Astrocyte (in vitro differentiated cells and primary cell): ENCODE measurements at regions not wholly inside any gene's neighbourhood (a gene's known extent, or its start where the extent isn't known, plus 50 kb on each side); places are given as distances from the start of the nearest gene placed in this dataset.

Source experiments
- CTCF ChIP-seq: IDR thresholded peaks from 2 replicates; pipeline ENCODE4 v1.5.1; 2011; ENCODE audit warnings: low read depth, mild to moderate bottlenecking, inconsistent platforms, low read length, moderate library complexity; ENCODE audit not compliant: insufficient read depth
- EZH2 ChIP-seq: IDR thresholded peaks from 2 replicates; pipeline ENCODE4 v1.6.1; 2012; ENCODE audit warnings: mild to moderate bottlenecking, low read length, inconsistent platforms; ENCODE audit not compliant: insufficient read depth

- no peak for TF ChIP-seq CTCF
- no peak for TF ChIP-seq EZH2
Observed at GRCh38 chrX:9352694-9353411, 112.0 kb upstream of the TBL1X start.
